IPS-15b (cell line): ENCODE measurements at regions not wholly inside any gene's neighbourhood (a gene's known extent, or its start where the extent isn't known, plus 50 kb on each side); places are given as distances from the start of the nearest gene placed in this dataset.

Source experiments
- H3K27me3 ChIP-seq: one replicate; pipeline ENCODE4 v1.6.1; 2013; ENCODE audit warnings: low read length; ENCODE audit not compliant: control insufficient read depth, insufficient read depth
- H3K36me3 ChIP-seq: one replicate; pipeline ENCODE4 v1.6.1; 2013; ENCODE audit warnings: low read length; ENCODE audit not compliant: control insufficient read depth, insufficient read depth
- H3K4me1 ChIP-seq: one replicate; pipeline ENCODE4 v1.6.1; 2013; ENCODE audit warnings: mild to moderate bottlenecking, low read length; ENCODE audit not compliant: control insufficient read depth, insufficient read depth
- H3K4me3 ChIP-seq: one replicate; pipeline ENCODE4 v1.5.1; 2013; ENCODE audit warnings: low read depth, low read length
- H3K9ac ChIP-seq: one replicate; pipeline ENCODE4 v1.6.1; 2013; ENCODE audit warnings: low read depth, mild to moderate bottlenecking, low read length
- H3K9me3 ChIP-seq: one replicate; pipeline ENCODE4 v1.6.1; 2013; ENCODE audit warnings: mild to moderate bottlenecking, low read length; ENCODE audit not compliant: control insufficient read depth, insufficient read depth

DNA sequence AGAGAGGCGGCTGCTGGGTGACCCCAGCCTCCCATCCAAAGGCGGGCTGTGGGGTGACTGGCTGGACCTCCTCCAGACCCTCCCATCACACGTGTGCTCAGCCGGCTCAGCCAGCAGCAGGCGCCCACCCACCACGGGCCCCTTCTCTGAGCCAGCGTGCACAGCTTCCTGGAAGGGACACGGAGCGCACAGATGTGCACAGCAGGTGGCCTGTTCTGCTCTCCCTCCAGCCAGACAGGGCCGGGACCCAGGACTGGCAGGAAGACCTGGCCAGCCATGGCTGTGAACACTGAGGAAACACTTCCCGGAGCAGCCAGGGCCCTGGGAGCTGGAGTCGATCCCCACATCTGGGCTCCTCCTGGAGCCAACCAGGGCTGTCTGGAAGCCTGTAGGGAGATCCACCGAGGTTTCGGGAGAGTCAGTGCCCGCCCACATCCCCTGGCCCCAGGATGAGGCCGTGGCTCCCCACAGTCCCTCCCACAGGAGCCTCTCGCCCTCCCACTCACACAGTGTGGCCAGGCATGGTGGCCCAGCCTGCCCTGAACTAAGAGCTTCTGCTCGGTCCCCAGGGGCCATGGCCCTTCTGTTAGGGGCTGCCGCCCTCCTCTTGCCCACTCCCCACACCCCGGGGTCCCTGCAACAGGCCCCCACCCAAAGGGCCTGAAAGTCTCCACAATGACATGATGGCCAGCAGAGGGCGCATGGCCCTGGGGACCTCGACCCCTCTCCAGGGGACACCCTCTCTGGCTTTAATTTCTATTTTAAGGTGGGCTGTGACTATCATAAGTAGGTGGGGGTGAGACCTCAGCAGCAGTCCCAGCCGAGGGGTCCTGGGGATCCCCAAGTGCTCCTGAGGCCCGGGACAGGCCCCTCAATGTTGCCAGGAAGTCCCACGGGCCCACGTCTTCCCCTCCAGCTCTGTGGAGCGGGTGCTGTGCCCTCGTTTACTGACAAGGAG is 90.6 kb upstream of the FGF3 start:
- no peaks in the 10 kb centered on the region for H3K4me1 ChIP-seq
- H3K4me3 ChIP-seq, result no peak overlapping the region
- H3K36me3 ChIP-seq, result no peaks in the 10 kb centered on the region
- no peaks in the 10 kb centered on the region for H3K27me3 ChIP-seq
- no peak overlapping the region for H3K9ac ChIP-seq
- no peaks in the 10 kb centered on the region for H3K9me3 ChIP-seq

DNA sequence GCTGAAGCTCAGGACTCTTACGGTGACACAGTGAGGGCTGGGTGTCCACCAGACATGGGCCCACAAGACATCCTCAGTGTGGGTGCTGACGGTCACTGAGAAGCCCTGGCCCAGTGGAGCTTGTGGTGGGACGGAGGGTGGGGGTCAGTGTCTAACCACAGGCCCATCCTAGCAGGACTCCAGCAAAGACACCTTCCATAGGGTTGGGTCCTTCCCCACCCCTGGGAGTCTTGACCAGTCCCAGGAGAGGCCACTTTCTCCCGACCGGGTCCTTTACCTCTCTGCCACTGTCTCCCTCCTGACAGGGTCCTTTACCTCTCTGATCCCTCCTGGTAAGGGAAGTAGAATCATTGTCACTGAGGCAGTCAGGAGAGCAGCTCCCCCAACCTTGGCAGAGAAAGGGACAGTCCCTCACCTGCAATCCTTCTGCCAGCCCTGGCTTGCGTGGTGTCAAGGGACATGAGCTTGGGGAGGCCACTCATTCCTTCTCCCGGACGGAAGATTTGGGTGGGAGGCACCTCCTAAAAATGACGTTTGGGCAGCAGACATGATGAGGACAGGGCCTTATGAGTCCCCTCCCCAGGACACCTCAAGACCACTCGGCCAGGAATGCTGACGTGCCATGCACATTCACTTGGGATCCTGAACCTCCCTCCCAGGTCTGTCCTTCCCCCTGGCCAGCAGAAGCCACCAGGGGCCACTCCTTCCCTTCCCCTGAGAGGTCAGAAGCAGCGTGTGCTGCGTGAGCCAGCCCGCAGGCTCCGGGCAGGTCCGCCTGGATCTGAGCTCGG is 91.5 kb upstream of the FGF3 start:
- Histone ChIP-seq H3K27me3 (no peaks in the 10 kb centered on the region), H3K4me3 (no peak overlapping the region), H3K9me3 (no peaks in the 10 kb centered on the region), H3K9ac (no peak overlapping the region), H3K4me1 (no peaks in the 10 kb centered on the region), H3K36me3 (no peaks in the 10 kb centered on the region)

DNA sequence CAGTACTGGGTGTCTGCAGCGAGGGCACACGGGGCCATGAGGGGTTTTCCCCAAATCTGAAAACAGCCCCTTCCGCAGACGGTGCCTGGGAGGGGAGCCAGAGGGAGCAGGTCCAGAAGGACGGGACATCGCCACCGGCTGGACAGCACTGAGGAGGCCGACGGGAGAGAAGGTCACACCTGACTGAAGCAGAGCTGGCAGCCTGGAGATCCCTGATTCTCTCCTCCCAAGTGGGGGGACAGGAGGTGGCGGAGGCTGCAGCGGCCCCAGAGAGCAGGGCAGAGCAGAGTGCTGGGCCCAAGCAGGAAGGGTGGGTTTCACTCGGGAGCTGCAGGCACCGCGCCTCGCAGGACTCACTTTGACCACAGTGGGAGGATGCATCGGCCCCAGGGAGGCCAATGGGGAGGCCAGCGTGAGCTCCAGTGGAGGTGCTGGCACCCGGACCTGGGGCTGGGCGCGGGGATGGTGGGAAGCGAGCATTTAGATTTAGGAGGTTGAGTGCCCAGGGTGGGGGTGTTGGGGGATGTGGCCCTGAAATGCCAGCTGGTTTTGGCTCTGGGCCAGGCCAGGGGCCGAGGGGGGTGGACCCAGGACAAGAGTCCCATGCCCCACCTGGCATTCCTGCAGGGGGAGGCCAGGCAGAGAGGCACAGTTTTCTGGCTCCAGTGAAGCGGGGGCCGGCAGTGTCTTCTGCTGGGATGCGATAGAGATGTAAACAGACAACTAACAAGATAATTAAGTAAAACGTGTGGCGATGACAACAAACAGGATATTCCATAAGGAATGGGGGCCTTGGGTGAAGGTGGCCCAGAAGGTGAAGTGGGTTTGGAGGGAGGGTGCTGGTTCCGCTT is 92.3 kb upstream of the FGF3 start:
- H3K36me3 ChIP-seq, result no peaks in the 10 kb centered on the region
- no peak overlapping the region for H3K4me3 ChIP-seq
- H3K9me3 ChIP-seq, result no peaks in the 10 kb centered on the region
- H3K4me1 ChIP-seq, result no peaks in the 10 kb centered on the region
- H3K27me3 ChIP-seq, result no peaks in the 10 kb centered on the region
- no peak overlapping the region for H3K9ac ChIP-seq

DNA sequence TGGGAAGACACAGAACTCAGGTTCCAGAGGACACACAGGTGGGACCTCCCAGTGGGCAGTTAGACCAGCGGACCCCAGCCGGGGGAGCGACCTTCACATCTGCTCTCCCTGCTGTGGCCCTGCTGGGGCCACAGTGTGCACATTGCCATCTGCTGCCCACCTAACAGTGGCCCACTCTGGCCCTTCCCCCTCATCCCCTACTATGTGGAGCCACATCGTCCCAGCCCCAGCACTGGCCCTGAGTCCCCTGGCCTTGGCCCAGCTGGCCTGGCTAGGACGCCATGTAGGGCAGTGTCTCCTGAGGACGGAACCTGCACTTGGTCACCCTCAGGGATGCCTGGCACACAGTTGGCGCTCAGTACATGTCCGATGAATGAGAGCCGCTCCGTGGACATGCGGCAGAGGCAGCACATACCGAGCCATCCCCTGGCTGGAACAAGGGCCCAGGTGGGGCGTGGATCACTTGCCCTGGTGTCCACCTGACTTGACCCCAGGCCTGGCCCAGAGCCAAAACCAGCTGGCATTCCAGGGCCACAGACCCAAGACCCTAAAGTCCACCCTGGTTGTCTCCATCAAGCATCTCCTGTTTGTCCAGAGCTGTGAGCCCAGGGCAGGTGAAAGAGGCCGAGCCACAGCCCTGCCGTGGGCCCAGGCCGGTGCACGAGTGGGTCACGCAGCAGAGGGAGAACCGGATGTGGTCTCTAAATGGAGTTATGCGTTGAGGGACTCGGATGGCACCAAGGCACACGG is 93.1 kb upstream of the FGF3 start:
- H3K27me3 ChIP-seq, result peaks cover 5% of the 10 kb centered on the region
- no peaks in the 10 kb centered on the region for H3K36me3 ChIP-seq
- no peak overlapping the region for H3K4me3 ChIP-seq
- H3K9ac ChIP-seq, result no peak overlapping the region
- no peaks in the 10 kb centered on the region for H3K9me3 ChIP-seq
- no peaks in the 10 kb centered on the region for H3K4me1 ChIP-seq

DNA sequence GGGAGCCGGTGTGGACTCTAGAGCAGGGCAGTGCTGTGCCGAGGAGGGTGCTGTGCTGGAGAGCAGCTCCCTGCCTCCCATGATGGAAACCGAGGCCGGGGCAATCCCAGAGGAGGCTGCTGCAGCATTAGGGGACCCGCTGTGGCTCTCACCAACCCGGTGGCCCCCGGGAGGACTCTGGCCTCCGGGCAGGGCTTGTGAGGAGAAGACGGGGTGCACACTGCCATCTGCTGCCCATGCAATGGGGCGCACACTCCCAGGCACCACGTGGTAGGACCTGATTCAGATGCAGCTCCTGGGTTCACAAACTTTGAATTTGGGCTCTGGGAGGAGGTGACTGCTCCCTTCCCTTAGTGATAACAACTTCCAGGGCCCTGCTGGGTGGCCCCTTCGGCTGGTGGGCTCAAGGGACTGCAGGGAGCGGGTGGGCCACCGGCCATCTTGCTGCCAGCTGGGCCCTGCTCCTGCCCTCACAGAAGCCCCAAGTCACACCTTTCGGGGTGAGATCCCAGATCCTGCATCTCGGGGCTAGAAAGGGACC is 93.8 kb upstream of the FGF3 start:
- no peaks in the 10 kb centered on the region for H3K9me3 ChIP-seq
- H3K4me3 ChIP-seq, result no peak overlapping the region
- no peaks in the 10 kb centered on the region for H3K4me1 ChIP-seq
- H3K36me3 ChIP-seq, result no peaks in the 10 kb centered on the region
- no peak overlapping the region for H3K9ac ChIP-seq
- peaks cover 10% of the 10 kb centered on the region for H3K27me3 ChIP-seq

DNA sequence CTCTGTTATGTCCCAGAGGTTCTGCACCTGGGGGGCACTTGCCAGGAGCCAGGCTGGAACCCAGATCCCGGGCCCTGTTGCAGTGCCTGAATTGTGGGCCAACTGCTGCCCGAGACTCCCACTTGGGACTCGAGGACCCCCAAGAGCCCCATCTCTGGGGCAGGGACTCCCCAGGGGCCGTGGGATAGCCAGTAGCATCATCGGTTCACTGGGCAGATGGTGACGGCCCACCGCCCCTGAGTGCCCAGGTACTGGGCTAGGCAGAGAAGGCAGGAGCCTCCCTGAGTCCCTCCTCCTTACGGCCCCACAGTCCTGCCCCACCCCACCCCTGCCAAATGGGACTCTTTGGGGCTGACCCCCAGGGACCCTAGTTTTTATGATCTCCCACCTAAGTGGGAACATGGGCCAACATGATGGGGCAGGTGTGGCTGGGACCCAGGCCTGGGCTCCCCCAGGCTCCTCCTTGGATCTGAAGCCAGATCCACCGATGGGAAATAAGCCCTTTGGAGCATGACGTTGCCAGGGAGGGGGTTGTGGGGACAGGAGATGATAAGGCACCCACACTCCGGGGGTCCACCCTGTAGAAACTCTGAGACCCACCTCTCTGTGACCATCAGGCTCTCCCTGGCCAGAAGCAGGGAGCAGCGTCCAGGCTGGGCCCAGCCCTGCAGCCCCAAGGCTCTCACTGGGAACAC is 94.5 kb upstream of the FGF3 start:
- Histone ChIP-seq H3K9me3 (no peaks in the 10 kb centered on the region), H3K27me3 (peaks cover 17% of the 10 kb centered on the region), H3K4me3 (no peak overlapping the region), H3K9ac (no peak overlapping the region), H3K36me3 (no peaks in the 10 kb centered on the region), H3K4me1 (no peaks in the 10 kb centered on the region)

DNA sequence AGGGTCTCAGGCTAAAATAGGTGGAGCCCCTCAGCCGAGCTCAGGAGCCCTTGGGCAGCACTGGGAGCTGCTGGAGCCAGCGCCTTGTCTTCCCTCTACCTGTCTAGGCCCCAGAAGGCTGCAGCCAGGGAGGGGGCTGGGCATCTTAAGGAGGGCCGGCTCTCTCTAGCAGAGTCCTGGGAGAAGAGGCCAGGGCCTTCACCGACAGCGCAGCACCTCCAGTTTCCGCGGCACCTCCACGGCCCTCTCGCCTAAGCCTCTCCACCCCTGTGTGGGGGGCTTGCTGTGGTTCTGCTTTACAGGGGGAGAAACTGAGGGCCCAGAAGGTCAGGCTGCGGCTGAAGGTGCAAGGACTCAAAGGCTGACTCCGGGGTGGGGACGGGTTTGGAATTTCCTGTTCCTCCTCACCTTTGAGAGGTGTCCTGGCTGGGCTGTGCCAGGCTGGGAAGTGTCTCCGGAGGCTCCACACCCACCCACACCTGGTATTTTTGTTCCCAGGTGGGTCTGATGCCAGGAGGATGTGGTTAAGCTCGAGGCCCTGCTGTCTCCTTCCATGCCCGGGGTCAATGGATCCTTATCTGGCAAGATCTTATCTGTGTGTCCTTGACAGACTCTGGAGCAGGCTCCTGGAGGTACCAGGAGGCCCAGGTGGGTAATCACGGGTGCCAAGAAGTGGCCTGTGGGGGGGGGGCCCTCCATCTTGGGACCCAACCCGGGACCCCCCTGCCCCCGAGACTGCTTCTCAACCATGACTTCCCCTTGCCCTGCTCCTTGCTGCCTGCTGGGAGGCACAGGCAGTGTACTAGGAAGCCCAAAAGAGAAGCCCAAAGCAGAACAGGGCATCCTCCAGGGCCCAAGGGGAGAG is 95.3 kb upstream of the FGF3 start:
- no peaks in the 10 kb centered on the region for H3K36me3 ChIP-seq
- H3K9me3 ChIP-seq, result no peaks in the 10 kb centered on the region
- H3K9ac ChIP-seq, result no peak overlapping the region
- H3K4me1 ChIP-seq, result no peaks in the 10 kb centered on the region
- no peak overlapping the region for H3K4me3 ChIP-seq
- H3K27me3 ChIP-seq, result peaks cover 17% of the 10 kb centered on the region

DNA sequence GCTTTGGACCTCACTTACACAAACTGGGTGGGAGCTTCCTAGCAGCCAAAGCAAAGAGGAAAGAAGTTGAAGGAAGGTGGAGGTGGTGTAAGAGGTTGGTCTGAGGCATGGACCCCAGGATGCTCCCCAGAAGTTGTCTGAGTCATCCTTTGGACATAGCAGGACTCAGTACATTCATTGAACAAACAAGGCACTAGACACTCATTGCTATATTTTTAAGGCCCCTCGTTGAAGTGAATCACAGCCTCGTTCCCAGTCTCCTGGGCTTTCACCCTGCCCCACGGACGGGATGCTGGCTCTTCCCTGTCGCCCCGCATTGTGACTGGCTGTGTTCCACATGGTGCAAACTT is 95.9 kb upstream of the FGF3 start:
- Histone ChIP-seq H3K27me3 (peaks cover 17% of the 10 kb centered on the region), H3K4me3 (no peak overlapping the region), H3K9me3 (no peaks in the 10 kb centered on the region), H3K9ac (no peak overlapping the region), H3K36me3 (no peaks in the 10 kb centered on the region), H3K4me1 (no peaks in the 10 kb centered on the region)

DNA sequence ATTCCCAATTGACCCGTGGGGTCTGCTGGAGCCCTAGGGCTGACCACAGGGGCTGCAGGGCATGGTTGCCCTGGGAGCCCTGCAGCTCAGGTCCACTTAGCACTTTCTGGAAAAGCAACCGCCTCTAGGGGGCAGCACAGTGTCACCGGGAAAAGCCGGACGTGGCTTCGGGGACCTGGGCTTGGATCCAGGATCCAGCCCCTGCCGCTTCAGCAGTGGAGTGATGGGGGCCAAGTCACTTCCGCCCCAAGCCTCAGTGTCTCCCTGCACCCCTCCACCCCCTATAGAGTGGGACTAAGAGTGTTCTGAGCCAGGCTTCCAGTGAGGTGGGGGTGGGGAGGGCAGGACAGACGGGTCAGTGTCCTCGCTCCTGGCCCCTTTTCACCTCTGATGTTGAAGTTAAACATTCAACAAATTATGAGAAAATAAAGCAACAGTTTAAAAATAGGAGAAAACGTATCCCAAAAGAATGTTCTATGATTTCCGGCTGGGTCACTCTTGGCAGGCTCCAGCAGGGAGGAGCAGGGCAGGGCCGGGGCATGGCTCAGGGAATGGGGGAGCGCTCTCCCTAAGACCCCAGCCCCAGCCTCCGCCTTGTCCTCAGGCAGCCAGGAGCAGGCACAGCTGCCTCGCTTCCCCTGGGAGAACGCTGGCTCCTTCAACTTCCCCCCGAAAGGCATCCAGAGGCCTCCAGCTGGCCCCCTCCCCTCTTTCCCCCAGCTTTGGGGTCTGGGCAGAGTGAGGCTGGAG is 96.5 kb upstream of the FGF3 start:
- Histone ChIP-seq H3K9ac (no peak overlapping the region), H3K27me3 (peaks cover 17% of the 10 kb centered on the region), H3K9me3 (no peaks in the 10 kb centered on the region), H3K4me3 (no peak overlapping the region), H3K36me3 (no peaks in the 10 kb centered on the region), H3K4me1 (no peaks in the 10 kb centered on the region)
